Karpas-422 (cell line): ENCODE measurements at regions not wholly inside any gene's neighbourhood (a gene's known extent, or its start where the extent isn't known, plus 50 kb on each side); places are given as distances from the start of the nearest gene placed in this dataset.
"Not testable (repeated sequence)": the region's sequence is repeated elsewhere in the genome, so short reads cannot be mapped to it uniquely, and the experiment has no call there.

Source experiments
- DNase-seq: peaks from one replicate; pipeline ENCODE4 v3.0.0-alpha.2; 2015
- H2AFZ ChIP-seq: fragments of 200-600 bp; sonication (generic); 2 replicates; pipeline ENCODE4 v1.6.1; 2014; ENCODE audit warnings: antibody characterized with exemption, low read length, mixed read lengths
- H3K27ac ChIP-seq: fragments of 200-600 bp; sonication (generic); 2 replicates; pipeline ENCODE4 v1.5.1; 2014; ENCODE audit warnings: mild to moderate bottlenecking, low read length, moderate library complexity
- H3K27me3 ChIP-seq: fragments of 200-600 bp; sonication (generic); 2 replicates; pipeline ENCODE4 v1.6.1; 2014; ENCODE audit warnings: low read length, mixed read lengths
- H3K36me3 ChIP-seq: fragments of 200-600 bp; sonication (generic); 2 replicates; pipeline ENCODE4 v1.6.1; 2014; ENCODE audit warnings: low read length, mixed read lengths; ENCODE audit not compliant: insufficient read depth
- H3K4me1 ChIP-seq: fragments of 200-600 bp; sonication (generic); 2 replicates; pipeline ENCODE4 v1.6.1; 2014; ENCODE audit warnings: mild to moderate bottlenecking, low read length, mixed read lengths
- H3K4me2 ChIP-seq: fragments of 200-600 bp; sonication (generic); 2 replicates; pipeline ENCODE4 v1.6.1; 2014; ENCODE audit warnings: low read length, low read depth, mild to moderate bottlenecking; ENCODE audit not compliant: poor library complexity, severe bottlenecking
- H3K4me3 ChIP-seq: fragments of 200-600 bp; sonication (generic); 2 replicates; pipeline ENCODE4 v1.5.1; 2014; ENCODE audit warnings: mild to moderate bottlenecking, antibody characterized with exemption, low read length, mixed read lengths
- H3K79me2 ChIP-seq: fragments of 200-600 bp; sonication (generic); 2 replicates; pipeline ENCODE4 v1.6.1; 2014; ENCODE audit warnings: mild to moderate bottlenecking, low read length, mixed read lengths
- H3K9ac ChIP-seq: fragments of 200-600 bp; sonication (generic); 2 replicates; pipeline ENCODE4 v1.6.0; 2014; ENCODE audit warnings: low read length
- H3K9me2 ChIP-seq: fragments of 200-600 bp; sonication (generic), shearing (Covaris generic); replicated peaks from 2 replicates; pipeline ENCODE4 v1.6.0; 2014; ENCODE audit warnings: mild to moderate bottlenecking, low read length, moderate library complexity; ENCODE audit not compliant: insufficient read depth
- H3K9me3 ChIP-seq: fragments of 300-700, 200-600 bp; sonication (generic); 2 replicates; pipeline ENCODE4 v1.6.1; 2014; ENCODE audit warnings: low read length, mixed read lengths
- H4K20me1 ChIP-seq: fragments of 200-600 bp; sonication (generic); 2 replicates; pipeline ENCODE4 v1.6.1; 2014; ENCODE audit warnings: mild to moderate bottlenecking, antibody characterized with exemption, low read length, low read depth; ENCODE audit not compliant: insufficient read depth

DNA sequence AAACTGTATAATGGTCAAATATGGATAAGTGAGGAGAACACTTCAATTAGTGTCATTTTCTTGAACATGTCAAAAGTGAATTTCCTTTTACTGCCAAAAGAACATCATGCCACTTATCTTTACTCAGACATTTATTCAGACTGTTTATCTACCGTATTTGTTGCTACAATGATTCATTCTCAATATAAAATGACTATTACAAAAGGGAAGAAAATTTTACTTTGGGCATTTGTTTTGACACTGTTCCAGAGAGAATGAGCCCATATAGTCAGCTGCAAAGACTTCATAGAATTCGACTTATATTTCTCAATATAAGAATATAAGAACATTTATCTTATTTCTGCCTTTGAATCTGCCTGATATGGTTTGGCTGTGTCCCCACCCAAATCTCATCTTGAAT is 1699.1 kb downstream of the BRINP3 start:
- no peaks in the 10 kb centered on the region for H3K4me1 ChIP-seq
- no peak for DNase-seq
- H3K27me3 ChIP-seq, result no peaks in the 10 kb centered on the region
- no peak overlapping the region for H3K4me3 ChIP-seq
- no peak overlapping the region for H3K9ac ChIP-seq
- H4K20me1 ChIP-seq, result no peaks in the 10 kb centered on the region
- no peaks in the 10 kb centered on the region for H3K36me3 ChIP-seq
- no peak overlapping the region for H2AFZ ChIP-seq
- H3K9me2 ChIP-seq, result no peaks in the 10 kb centered on the region
- no peak overlapping the region for H3K4me2 ChIP-seq
- H3K9me3 ChIP-seq, result peaks cover 3% of the 10 kb centered on the region; the same call in 1 of the 2 replicates
- no peaks in the 10 kb centered on the region for H3K79me2 ChIP-seq
- H3K27ac ChIP-seq, result no peak overlapping the region

DNA sequence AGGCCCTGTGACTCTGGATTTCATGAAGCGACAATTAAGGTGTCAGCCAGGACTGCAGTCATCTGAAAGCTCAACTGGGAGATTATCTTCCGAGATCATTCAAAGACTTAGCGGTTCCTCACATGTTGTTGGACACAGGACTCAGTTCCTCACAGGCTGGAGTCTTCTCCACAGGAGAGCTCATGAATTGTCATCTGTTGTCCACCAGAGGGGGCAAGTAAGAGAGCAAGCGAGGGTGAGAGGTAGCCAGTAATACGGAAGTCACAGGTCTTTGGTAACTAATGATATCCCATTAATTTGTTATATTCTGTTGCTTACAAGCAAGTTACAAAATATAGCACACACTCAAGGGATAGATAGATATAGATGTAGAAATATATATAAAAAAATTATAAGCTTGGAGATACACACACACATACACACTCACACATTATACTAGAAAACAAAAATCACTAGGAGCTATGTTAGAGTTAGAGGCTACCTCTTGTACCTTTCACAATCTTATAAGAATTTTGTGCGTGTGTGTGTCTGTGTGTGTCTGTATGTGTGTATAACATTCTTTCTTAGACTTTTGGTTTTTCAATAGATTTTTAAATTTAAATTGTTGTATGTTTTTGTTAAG is 1695.3 kb downstream of the BRINP3 start:
- H3K79me2 ChIP-seq, result no peaks in the 10 kb centered on the region
- no peaks in the 10 kb centered on the region for H3K9me2 ChIP-seq
- H3K4me3 ChIP-seq, result no peak overlapping the region
- peak; percentile 78 for DNase-seq
- H3K27me3 ChIP-seq, result no peaks in the 10 kb centered on the region
- H3K4me1 ChIP-seq, result no peaks in the 10 kb centered on the region
- H3K27ac ChIP-seq, result no peak overlapping the region
- H3K4me2 ChIP-seq, result no peak overlapping the region
- no peak overlapping the region for H2AFZ ChIP-seq
- H3K9ac ChIP-seq, result no peak overlapping the region
- H3K9me3 ChIP-seq, result peaks cover 24% of the 10 kb centered on the region; the same call in 1 of the 2 replicates
- no peaks in the 10 kb centered on the region for H4K20me1 ChIP-seq
- no peaks in the 10 kb centered on the region for H3K36me3 ChIP-seq

DNA sequence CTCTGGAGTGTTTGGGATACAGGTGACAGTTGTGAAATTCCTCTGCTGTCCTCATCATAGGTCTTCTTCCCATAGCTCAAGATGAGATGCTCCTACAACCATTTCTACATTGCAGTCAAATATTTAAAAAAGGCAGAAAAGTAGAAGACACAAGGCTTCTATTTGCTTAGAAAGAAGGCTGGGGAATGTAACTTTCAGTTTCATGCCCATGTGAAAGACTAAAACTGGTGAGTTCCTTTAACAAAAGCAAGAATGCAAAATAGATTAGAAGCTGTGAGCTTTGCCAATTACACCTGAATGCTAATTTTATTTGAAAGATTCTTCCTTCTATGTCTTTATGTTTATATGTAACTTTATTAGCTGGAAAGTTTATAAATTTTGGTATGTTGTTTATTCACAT is 1682.7 kb downstream of the BRINP3 start:
- no peaks in the 10 kb centered on the region; the same call in 1 of the 2 replicates for H3K9me2 ChIP-seq
- H3K36me3 ChIP-seq, result no peaks in the 10 kb centered on the region; the same call in 1 of the 2 replicates
- no peaks in the 10 kb centered on the region for H3K27me3 ChIP-seq
- no peaks in the 10 kb centered on the region for H3K79me2 ChIP-seq
- no peak overlapping the region for H2AFZ ChIP-seq
- H3K4me3 ChIP-seq, result no peak overlapping the region
- no peaks in the 10 kb centered on the region for H3K4me1 ChIP-seq
- DNase-seq, result no peak
- H3K27ac ChIP-seq, result no peak overlapping the region
- peaks cover 10% of the 10 kb centered on the region; the same call in 1 of the 2 replicates for H3K9me3 ChIP-seq
- no peak overlapping the region for H3K4me2 ChIP-seq
- no peaks in the 10 kb centered on the region for H4K20me1 ChIP-seq
- H3K9ac ChIP-seq, result no peak overlapping the region

DNA sequence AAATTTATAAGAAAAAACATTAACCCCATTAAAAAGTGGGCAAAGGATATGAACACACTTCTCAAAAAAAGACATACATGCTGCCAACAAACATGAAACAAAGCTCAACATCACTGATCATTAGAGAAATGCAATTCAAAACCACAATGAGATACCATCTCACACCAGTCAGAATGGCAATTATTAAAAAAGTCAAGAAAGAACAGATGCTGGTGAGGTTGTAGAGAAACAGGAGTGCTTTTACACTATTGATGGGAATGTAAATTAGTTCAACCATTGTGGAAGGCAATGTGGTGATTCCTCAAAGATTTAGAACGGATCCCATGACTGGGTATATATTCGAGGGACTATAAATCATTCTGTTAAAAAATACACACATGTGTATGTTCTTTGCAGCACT is 1665.5 kb downstream of the BRINP3 start:
- not testable (repeated sequence) for H2AFZ ChIP-seq, H3K4me1 ChIP-seq, H3K27me3 ChIP-seq, H4K20me1 ChIP-seq, H3K9me2 ChIP-seq, H3K4me2 ChIP-seq, H3K4me3 ChIP-seq, H3K27ac ChIP-seq, H3K9ac ChIP-seq, H3K9me3 ChIP-seq, DNase-seq, H3K79me2 ChIP-seq, H3K36me3 ChIP-seq

DNA sequence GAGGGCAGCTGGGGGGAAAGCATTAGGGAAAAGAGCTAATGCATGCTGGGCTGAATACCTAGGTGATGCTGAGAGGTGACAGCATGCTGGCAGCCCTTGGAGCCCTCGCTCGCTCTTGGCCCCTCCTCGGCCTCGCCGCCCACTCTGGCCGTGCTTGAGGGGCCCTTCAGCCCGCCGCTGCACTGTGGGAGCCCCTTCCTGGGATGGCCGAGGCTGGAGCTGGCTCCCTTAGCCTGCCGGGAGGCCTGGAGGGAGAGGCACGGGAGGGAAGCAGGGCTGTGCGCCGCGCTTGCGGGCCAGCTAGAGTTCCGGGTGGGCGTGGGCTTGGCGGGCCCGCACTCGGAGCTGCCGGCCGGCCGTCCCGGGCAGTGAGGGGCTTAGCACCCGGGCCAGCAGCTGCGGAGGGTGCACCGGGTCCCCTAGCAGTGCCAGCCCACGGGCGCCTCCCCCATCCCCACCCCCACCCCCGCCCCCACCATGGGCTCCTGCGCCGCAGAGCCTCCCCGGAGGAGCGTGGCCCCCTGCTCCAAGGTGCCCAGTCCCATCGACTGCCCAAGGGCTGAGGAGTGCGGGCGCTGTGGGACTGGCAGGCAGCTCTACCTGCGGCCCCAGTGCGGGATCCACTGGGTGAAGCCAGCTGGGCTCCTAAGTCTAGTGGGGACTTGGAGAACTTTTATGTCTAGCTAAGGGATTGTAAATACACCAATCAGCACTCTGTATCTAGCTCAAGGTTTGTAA is 1664.7 kb downstream of the BRINP3 start:
- H3K4me3 ChIP-seq, H3K27ac ChIP-seq, H4K20me1 ChIP-seq, DNase-seq, H3K9me2 ChIP-seq, H3K4me2 ChIP-seq, H2AFZ ChIP-seq, H3K36me3 ChIP-seq, H3K4me1 ChIP-seq, H3K9me3 ChIP-seq, H3K9ac ChIP-seq, H3K27me3 ChIP-seq, H3K79me2 ChIP-seq: not testable (repeated sequence)

DNA sequence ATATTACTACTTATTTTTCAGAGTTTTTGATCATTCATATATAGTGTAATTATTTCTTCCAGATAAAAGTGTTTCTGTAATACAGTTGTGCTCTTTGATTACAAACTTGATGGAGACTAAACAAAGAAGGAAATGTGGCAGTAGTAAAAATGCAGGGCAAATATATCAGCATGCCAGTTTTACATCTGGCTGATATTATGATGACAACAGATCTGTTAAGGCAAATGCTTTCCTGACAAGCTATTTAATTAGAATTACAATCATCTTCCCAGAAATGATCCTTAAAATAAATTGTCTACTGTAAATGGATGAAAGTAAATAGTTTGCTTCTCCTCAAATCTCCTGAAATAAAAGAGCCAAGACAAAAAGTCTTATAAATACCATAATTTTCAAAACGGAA is 1659.8 kb downstream of the BRINP3 start:
- no peak overlapping the region for H3K27ac ChIP-seq
- no peaks in the 10 kb centered on the region for H3K9me2 ChIP-seq

DNA sequence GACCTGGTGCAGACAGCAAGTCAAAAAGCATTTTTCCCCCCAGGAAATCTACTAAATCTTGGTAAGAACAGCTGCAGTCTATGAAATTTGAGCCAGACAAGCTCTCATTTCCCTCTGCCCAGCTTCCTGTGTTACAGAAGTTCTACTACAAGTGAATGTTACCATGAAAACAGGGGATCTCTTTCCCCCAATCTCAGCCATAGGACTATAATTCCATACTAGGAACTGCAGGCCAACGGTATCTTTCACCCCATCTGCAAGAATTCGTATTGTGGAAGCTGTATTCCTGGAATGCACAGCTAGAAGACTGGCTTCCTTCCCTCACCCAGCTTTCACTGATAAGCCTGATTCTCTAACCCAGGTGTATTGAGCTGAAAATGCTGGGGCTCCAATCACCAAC is 1655.4 kb downstream of the BRINP3 start:
- Histone ChIP-seq H3K4me3 (no peak overlapping the region), H2AFZ (no peak overlapping the region), H3K9me3 (peaks cover 26% of the 10 kb centered on the region), H3K36me3 (no peaks in the 10 kb centered on the region), H4K20me1 (no peaks in the 10 kb centered on the region), H3K4me1 (no peaks in the 10 kb centered on the region), H3K79me2 (no peaks in the 10 kb centered on the region), H3K27ac (no peak overlapping the region), H3K9ac (no peak overlapping the region), H3K9me2 (no peaks in the 10 kb centered on the region), H3K4me2 (no peak overlapping the region), H3K27me3 (no peaks in the 10 kb centered on the region)
- no peak for DNase-seq

More for the DNA sequence above, 1659.8 kb downstream of the BRINP3 start:
- no peaks in the 10 kb centered on the region for H3K27me3 ChIP-seq
- H3K9ac ChIP-seq, result no peak overlapping the region
- no peaks in the 10 kb centered on the region for H3K4me1 ChIP-seq
- H4K20me1 ChIP-seq, result no peaks in the 10 kb centered on the region
- H2AFZ ChIP-seq, result no peak overlapping the region
- H3K79me2 ChIP-seq, result no peaks in the 10 kb centered on the region
- peaks cover 20% of the 10 kb centered on the region for H3K9me3 ChIP-seq
- no peak overlapping the region for H3K4me2 ChIP-seq
- H3K36me3 ChIP-seq, result no peaks in the 10 kb centered on the region
- no peak for DNase-seq
- H3K4me3 ChIP-seq, result no peak overlapping the region

DNA sequence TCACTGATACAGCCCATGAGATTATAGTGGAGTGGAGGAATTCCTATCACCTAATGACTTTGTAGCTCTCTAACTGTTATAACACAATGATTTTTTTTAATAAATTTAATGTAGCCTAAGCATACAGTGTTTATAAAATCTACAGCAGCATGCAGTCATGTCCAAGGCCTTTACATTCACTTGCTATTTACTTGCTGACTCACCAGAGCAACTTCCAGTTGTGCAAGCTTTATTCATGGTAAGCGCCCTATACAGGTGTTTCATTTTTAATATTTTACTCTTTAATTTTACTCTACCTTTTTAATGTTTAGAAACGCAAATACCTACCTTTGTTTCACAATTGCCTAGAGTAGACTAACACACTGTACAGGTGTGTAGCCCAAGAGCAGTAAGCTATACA is 1652.2 kb downstream of the BRINP3 start:
- H3K4me2 ChIP-seq, result no peak overlapping the region
- no peaks in the 10 kb centered on the region for H4K20me1 ChIP-seq
- H3K9me3 ChIP-seq, result peaks cover 20% of the 10 kb centered on the region
- no peaks in the 10 kb centered on the region for H3K36me3 ChIP-seq
- DNase-seq, result no peak
- no peaks in the 10 kb centered on the region for H3K9me2 ChIP-seq
- H2AFZ ChIP-seq, result no peak overlapping the region
- no peak overlapping the region for H3K9ac ChIP-seq
- H3K4me1 ChIP-seq, result no peaks in the 10 kb centered on the region
- no peak overlapping the region for H3K4me3 ChIP-seq
- no peaks in the 10 kb centered on the region for H3K27me3 ChIP-seq
- no peaks in the 10 kb centered on the region for H3K79me2 ChIP-seq
- H3K27ac ChIP-seq, result no peak overlapping the region
